Fibroblast of the aortic adventitia (primary cell): ENCODE measurements at regions not wholly inside any gene's neighbourhood (a gene's known extent, or its start where the extent isn't known, plus 50 kb on each side); places are given as distances from the start of the nearest gene placed in this dataset.

Source experiments
- DNase-seq: peaks from one replicate; pipeline ENCODE4 v3.0.0-alpha.2; 2010; ENCODE audit warnings: low read depth
- H3K4me3 ChIP-seq: 2 replicates; pipeline ENCODE4 v1.5.1; 2011; ENCODE audit warnings: low read depth, mild to moderate bottlenecking, control low read depth, low read length, moderate library complexity
- TF ChIP-seq, protein P1 (sequence below): IDR thresholded peaks from 2 replicates; pipeline ENCODE4 v1.5.1; 2011; ENCODE audit warnings: mild to moderate bottlenecking, low read length, control low read depth, inconsistent platforms; ENCODE audit not compliant: insufficient read depth

DNA sequence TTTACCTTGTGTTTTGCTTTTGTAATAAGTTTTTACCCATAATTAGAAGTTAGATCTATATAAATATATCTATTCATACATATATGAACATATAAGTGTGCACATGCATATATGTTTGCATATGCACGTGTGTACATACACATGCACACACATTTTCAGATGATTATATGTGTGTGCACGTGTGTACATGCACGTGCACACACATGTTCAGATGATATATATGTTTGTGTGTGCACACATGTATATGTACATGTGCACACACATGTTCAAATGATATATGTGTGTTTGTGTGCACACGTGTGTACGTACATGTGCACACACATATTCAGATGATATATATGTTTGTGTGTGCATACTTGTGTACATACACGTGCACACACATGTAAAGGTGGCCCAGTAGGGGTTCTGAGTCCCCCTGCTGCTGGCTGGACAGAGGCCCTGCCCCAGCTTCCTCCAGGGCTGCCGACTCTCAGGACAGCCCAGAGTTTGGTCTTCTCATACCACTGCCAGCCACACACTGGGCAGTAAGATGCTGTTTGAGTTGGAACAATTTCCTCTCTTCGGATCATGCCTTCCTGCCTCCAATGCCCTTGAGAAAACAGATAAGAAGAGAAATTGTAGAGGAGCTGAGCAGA, 252.3 kb upstream of the PPP2R2D start:
- no peak overlapping the region for H3K4me3 ChIP-seq
- no peak for DNase-seq
- TF ChIP-seq, protein P1, sequence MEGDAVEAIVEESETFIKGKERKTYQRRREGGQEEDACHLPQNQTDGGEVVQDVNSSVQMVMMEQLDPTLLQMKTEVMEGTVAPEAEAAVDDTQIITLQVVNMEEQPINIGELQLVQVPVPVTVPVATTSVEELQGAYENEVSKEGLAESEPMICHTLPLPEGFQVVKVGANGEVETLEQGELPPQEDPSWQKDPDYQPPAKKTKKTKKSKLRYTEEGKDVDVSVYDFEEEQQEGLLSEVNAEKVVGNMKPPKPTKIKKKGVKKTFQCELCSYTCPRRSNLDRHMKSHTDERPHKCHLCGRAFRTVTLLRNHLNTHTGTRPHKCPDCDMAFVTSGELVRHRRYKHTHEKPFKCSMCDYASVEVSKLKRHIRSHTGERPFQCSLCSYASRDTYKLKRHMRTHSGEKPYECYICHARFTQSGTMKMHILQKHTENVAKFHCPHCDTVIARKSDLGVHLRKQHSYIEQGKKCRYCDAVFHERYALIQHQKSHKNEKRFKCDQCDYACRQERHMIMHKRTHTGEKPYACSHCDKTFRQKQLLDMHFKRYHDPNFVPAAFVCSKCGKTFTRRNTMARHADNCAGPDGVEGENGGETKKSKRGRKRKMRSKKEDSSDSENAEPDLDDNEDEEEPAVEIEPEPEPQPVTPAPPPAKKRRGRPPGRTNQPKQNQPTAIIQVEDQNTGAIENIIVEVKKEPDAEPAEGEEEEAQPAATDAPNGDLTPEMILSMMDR = no peak

DNA sequence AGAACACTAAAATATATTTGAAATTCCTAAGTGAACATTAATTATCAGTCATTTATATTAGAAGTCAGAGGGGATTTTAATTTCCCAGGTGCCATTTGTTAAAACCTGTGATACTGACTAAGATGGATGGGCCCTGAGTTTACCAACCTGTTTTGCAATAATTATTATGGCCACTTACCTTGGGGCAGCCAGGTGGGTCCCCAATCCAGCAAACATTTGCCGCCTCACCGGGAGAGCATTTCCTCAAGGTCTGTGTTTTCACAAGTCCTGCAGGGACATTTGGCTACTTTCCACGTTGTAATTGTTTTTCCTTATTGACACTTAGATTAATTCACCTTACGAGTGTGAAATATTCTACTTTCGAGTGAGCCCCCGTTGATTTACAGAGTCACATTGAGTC, 251.2 kb upstream of the PPP2R2D start:
- no peak overlapping the region for H3K4me3 ChIP-seq
- no peak for DNase-seq
- TF ChIP-seq, protein P1 = no peak

DNA sequence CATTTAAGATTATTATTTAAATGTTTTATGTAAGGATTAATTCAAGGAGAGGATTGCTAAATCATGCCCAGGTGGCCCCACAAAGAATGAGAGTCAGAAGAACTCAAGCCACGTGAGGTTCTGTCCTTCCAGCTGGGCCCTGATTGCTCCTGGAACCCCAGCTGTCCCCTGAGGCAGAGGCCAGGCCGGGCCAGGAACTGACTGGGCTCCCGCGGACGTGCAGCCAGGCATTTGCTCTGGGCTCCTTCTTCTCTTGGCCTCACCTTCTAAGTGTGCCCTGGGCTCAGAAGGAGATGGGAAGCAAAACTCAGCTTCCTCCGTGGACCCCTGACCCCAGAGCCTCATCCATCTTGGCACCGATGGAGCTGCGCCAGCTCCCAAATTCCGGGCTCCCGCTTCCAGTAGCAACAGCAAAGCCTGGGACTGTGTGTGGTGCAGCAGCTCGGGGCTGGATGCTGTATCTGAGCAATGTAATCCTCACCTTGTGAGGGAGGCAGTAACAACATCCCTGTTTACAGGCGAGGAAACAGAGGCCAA, 250.6 kb upstream of the PPP2R2D start:
- TF ChIP-seq, protein P1 = no peak
- no peak for DNase-seq
- no peak overlapping the region for H3K4me3 ChIP-seq

DNA sequence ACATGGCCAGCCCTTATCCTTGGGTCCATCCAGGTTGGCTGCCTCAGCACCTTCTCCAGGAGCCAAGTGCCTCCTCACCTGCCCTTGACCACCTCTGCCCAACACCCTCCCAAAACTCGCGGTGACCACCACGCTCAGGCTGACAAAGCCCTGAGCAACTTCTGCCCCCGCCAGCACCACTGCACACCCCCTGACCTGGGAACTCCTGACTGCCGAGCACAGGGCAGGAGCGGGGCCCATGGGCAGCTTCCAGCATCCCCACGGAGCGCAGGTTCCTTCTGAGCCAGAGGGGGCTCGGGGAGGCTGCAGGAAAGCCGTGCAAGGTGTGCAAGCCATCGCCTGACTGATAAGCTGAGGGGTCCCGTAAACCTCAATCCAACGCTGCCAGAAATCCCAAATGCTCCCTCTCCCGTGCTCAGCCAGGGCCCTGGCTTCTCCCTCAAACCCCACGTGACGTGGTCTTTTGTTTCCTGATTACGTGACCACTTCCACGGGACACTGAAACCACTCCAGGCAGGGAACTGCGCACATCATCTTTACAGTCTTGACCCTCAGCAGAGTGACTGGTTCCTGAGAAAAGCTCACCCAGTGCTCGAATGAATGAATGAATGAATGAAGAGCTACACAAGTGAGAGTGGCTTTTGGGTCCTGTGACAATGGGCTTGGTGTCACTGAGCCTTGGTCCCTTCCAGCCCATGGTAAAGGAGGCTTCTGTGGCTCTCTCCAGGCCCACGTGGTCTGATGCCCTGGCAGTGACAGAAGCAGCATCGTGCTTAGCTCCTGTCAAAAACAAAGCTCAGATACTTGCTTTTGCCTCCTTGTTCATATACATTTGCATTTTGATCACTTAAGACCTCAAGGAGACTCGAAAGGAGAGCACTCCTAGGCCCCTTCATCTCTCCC, 249.8 kb upstream of the PPP2R2D start:
- TF ChIP-seq, protein P1 = no peak
- H3K4me3 ChIP-seq = no peak overlapping the region
- DNase-seq = no peak

DNA sequence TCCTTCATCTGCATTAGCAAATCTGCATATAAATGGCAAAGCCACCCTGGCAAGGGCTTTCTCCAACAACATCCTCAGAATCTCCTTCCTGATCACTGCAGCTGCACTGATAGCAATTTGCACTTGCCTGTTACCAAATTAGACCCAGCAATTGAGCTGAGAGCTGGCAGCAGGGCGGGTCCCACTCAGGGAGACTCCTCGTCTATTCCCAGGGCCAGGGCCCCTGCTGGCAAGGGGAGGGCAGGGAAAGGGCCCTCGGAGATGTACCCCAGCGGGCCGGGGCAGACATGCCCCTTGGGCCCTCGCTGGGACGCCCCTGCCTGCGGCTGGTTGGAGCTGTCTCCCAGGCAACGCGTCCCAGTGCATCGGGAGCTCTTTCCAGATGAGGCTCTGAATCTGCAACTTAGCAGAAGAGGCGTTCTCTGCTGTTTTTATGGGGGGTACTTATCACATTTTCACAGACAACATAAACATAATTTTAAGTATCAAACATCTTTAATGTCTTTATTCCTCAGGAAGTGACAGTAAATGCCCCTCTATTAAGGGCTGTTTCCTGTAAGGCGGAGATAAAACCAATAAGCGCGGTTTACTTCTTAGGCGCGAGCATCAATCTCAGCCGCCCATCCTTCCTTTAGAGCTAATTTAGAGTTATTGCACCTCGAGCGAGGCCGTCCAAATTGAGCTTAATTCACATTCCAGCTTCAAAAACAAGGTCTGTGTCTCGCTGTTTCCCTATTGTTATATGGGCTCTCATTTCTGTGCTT, 249.0 kb upstream of the PPP2R2D start:
- no peak overlapping the region for H3K4me3 ChIP-seq
- DNase-seq = no peak
- TF ChIP-seq, protein P1 = no peak

DNA sequence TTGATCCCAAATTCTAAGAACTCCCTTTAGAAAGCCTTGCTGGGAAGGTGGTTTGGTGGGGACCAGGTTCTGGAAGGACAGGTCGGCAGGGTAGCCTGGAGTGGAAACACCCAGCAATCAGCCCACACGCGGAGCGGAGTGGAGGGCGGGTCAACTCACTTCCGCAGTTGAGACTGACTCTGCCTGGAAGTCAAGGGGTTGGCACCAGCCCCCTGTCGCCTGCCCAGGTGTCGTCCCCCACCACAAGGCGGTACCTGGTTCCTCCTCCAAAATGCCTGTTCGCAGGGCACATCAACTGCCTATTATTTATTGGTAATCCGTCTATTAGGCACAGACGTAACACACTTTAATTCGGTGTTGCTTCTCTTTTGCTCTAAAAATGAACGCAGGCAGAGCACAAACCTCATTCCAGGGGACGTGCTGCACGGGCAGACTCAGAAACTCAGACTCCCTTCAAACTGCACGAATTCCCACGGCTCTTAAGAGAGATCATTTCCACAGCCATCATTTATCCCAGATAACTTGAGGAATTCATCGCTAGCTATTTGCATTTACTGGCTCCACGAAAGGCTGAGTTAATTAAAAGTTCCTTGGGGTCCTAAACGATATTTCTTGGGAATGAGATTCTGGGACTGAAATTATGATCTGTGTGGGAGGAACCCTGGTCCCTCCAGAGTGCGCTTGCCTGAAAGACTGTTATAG, 248.2 kb upstream of the PPP2R2D start:
- no peak for DNase-seq
- no peak overlapping the region for H3K4me3 ChIP-seq
- TF ChIP-seq, protein P1 = no peak
